ENCODE measurements at regions not wholly inside any gene's neighbourhood (a gene's known extent, or its start where the extent isn't known, plus 50 kb on each side); places are given as distances from the start of the nearest gene placed in this dataset.

DNA sequence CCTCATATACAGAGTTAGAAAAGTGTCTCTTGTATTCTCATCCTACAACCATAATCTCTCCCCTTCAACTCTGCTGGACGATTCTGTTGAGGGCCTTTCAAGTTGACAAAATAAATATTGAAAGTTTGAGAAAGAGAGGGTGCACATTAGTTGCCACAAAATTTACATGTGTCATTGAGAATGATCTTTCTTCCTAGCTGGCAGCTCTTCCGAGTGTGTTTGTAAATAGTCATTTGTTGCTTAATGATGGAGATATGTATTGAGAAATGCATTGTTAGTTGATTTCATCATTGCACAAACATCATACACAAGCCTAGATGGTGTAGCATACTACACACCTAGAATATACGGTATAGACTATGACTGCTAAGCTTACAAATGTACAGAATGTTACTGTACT, 632.8 kb upstream of the AMOT start:
- TF ChIP-seq, protein P1, sequence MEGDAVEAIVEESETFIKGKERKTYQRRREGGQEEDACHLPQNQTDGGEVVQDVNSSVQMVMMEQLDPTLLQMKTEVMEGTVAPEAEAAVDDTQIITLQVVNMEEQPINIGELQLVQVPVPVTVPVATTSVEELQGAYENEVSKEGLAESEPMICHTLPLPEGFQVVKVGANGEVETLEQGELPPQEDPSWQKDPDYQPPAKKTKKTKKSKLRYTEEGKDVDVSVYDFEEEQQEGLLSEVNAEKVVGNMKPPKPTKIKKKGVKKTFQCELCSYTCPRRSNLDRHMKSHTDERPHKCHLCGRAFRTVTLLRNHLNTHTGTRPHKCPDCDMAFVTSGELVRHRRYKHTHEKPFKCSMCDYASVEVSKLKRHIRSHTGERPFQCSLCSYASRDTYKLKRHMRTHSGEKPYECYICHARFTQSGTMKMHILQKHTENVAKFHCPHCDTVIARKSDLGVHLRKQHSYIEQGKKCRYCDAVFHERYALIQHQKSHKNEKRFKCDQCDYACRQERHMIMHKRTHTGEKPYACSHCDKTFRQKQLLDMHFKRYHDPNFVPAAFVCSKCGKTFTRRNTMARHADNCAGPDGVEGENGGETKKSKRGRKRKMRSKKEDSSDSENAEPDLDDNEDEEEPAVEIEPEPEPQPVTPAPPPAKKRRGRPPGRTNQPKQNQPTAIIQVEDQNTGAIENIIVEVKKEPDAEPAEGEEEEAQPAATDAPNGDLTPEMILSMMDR (IDR thresholded peaks at IDR 0.05), result no peak
- TF ChIP-seq POLR2A (IDR thresholded peaks at IDR 0.05) (no peak), EP300 (IDR thresholded peaks at IDR 0.05) (no peak)

Data from tibial nerve (tissue), 4 donors.